GM13976 (cell line): ENCODE measurements at regions not wholly inside any gene's neighbourhood (a gene's known extent, or its start where the extent isn't known, plus 50 kb on each side); places are given as distances from the start of the nearest gene placed in this dataset.
A peak's percentile ranks its signal among the peaks of the same experiment; 100 is the strongest.

Experiments used
- DNase-seq: peaks from one replicate; pipeline ENCODE4 v3.0.0; 2012; ENCODE audit warnings: low spot score
- CTCF ChIP-seq: IDR thresholded peaks from 2 replicates; pipeline ENCODE4 v1.5.1; 2012; ENCODE audit warnings: borderline replicate concordance, mild to moderate bottlenecking; ENCODE audit not compliant: insufficient read depth; ENCODE audit errors: extremely low read depth, missing control alignments, control extremely low read depth
- in situ Hi-C: fragments of 300-500 bp; cut with MboI; formaldehyde crosslinking; loops from one replicate; pipeline ENCODE4 v1.12.0; 2022; ENCODE audit warnings: low sequenced_read_pairs, mixed read lengths, inconsistent platforms; ENCODE audit not compliant: unreplicated experiment

GRCh38 chr1:58895082-58895481, 111.2 kb upstream of the JUN start:
- no peak for DNase-seq
- no peak for TF ChIP-seq CTCF
- in situ Hi-C loops = no loop called here

- no peak for DNase-seq
- in situ Hi-C loops = no loop called here
- no peak for TF ChIP-seq CTCF
These were observed 111.8 kb upstream of the JUN start for GRCh38 chr1:58895559-58896145.

GRCh38 chr1:58896246-58897183, 112.7 kb upstream of the JUN start:
- DNase-seq = no peak
- in situ Hi-C loops = no loop called here
- TF ChIP-seq CTCF = no peak

GRCh38 chr1:58898739-58899586, 115.1 kb upstream of the JUN start:
- no peak for DNase-seq
- in situ Hi-C loops = no loop called here
- no peak for TF ChIP-seq CTCF

- no peak for TF ChIP-seq CTCF
- in situ Hi-C loops = no loop called here
- no peak for DNase-seq
These were observed 115.9 kb upstream of the JUN start for GRCh38 chr1:58899587-58900271.

- peak; percentile 3 for DNase-seq
- in situ Hi-C loops = no loop called here
- no peak for TF ChIP-seq CTCF
These were observed 116.5 kb upstream of the JUN start for GRCh38 chr1:58900396-58900795.
